Rectal smooth muscle tissue (tissue), 1 donor: ENCODE measurements at regions not wholly inside any gene's neighbourhood (a gene's known extent, or its start where the extent isn't known, plus 50 kb on each side); places are given as distances from the start of the nearest gene placed in this dataset.

ENCODE experiments used
- H3K27ac ChIP-seq: one replicate; pipeline ENCODE4 v1.7.0; 2013; ENCODE audit warnings: low read depth, low read length, inconsistent platforms
- H3K27me3 ChIP-seq: one replicate; pipeline ENCODE4 v1.7.0; 2013; ENCODE audit warnings: low read length; ENCODE audit not compliant: control insufficient read depth, insufficient read depth
- H3K36me3 ChIP-seq: one replicate; pipeline ENCODE4 v1.7.0; 2013; ENCODE audit warnings: low read length; ENCODE audit not compliant: control insufficient read depth, insufficient read depth
- H3K4me1 ChIP-seq: one replicate; pipeline ENCODE4 v1.7.0; 2013; ENCODE audit warnings: low read length; ENCODE audit not compliant: control insufficient read depth, insufficient read depth
- H3K4me3 ChIP-seq: one replicate; pipeline ENCODE4 v1.7.0; 2013; ENCODE audit warnings: low read length
- H3K9ac ChIP-seq: one replicate; pipeline ENCODE4 v1.7.0; 2013; ENCODE audit warnings: low read length

GRCh38 chr13:88592105-88592504 lies 920.9 kb downstream of the SLITRK5 start:
- Histone ChIP-seq H3K36me3 (no peaks in the 10 kb centered on the region), H3K9ac (no peak overlapping the region), H3K27me3 (no peaks in the 10 kb centered on the region), H3K27ac (no peak overlapping the region), H3K4me3 (no peak overlapping the region), H3K4me1 (no peaks in the 10 kb centered on the region)

- H3K36me3 ChIP-seq = no peaks in the 10 kb centered on the region
- H3K27me3 ChIP-seq = no peaks in the 10 kb centered on the region
- no peak overlapping the region for H3K9ac ChIP-seq
- no peaks in the 10 kb centered on the region for H3K4me1 ChIP-seq
- H3K27ac ChIP-seq = no peak overlapping the region
- H3K4me3 ChIP-seq = no peak overlapping the region
These were observed 930.8 kb downstream of the SLITRK5 start for GRCh38 chr13:88601949-88602348.

GRCh38 chr13:88602786-88603777 lies 931.9 kb downstream of the SLITRK5 start:
- Histone ChIP-seq H3K27ac (no peak overlapping the region), H3K27me3 (no peaks in the 10 kb centered on the region), H3K9ac (no peak overlapping the region), H3K36me3 (no peaks in the 10 kb centered on the region), H3K4me3 (no peak overlapping the region), H3K4me1 (no peaks in the 10 kb centered on the region)

GRCh38 chr13:88617176-88617575 lies 946.0 kb downstream of the SLITRK5 start:
- no peak overlapping the region for H3K4me3 ChIP-seq
- H3K27ac ChIP-seq = no peak overlapping the region
- no peaks in the 10 kb centered on the region for H3K27me3 ChIP-seq
- no peaks in the 10 kb centered on the region for H3K4me1 ChIP-seq
- H3K9ac ChIP-seq = no peak overlapping the region
- H3K36me3 ChIP-seq = no peaks in the 10 kb centered on the region

GRCh38 chr13:88622362-88622973 lies 951.3 kb downstream of the SLITRK5 start:
- no peaks in the 10 kb centered on the region for H3K36me3 ChIP-seq
- no peaks in the 10 kb centered on the region for H3K4me1 ChIP-seq

GRCh38 chr13:88623150-88623549 lies 952.0 kb downstream of the SLITRK5 start:
- H3K4me3 ChIP-seq = no peak overlapping the region
- no peaks in the 10 kb centered on the region for H3K36me3 ChIP-seq
- no peak overlapping the region for H3K27ac ChIP-seq
- H3K4me1 ChIP-seq = no peaks in the 10 kb centered on the region
- H3K27me3 ChIP-seq = no peaks in the 10 kb centered on the region
- no peak overlapping the region for H3K9ac ChIP-seq

More at GRCh38 chr13:88622362-88622973, 951.3 kb downstream of the SLITRK5 start:
- Histone ChIP-seq H3K27me3 (no peaks in the 10 kb centered on the region), H3K9ac (no peak overlapping the region), H3K27ac (no peak overlapping the region), H3K4me3 (no peak overlapping the region)

- Histone ChIP-seq H3K9ac (no peak overlapping the region), H3K36me3 (no peaks in the 10 kb centered on the region), H3K4me3 (no peak overlapping the region), H3K27me3 (no peaks in the 10 kb centered on the region), H3K27ac (no peak overlapping the region), H3K4me1 (no peaks in the 10 kb centered on the region)
These were observed 955.9 kb downstream of the SLITRK5 start for GRCh38 chr13:88627071-88627470.

GRCh38 chr13:88628882-88629281 lies 957.7 kb downstream of the SLITRK5 start:
- Histone ChIP-seq H3K4me1 (no peaks in the 10 kb centered on the region), H3K27me3 (no peaks in the 10 kb centered on the region), H3K27ac (no peak overlapping the region), H3K9ac (no peak overlapping the region), H3K36me3 (no peaks in the 10 kb centered on the region), H3K4me3 (no peak overlapping the region)

- no peak overlapping the region for H3K27ac ChIP-seq
- no peak overlapping the region for H3K9ac ChIP-seq
- no peaks in the 10 kb centered on the region for H3K4me1 ChIP-seq
- no peaks in the 10 kb centered on the region for H3K36me3 ChIP-seq
- H3K27me3 ChIP-seq = no peaks in the 10 kb centered on the region
- no peak overlapping the region for H3K4me3 ChIP-seq
These were observed 966.8 kb downstream of the SLITRK5 start for GRCh38 chr13:88637935-88638334.

GRCh38 chr13:88643233-88643632 lies 972.1 kb downstream of the SLITRK5 start:
- no peaks in the 10 kb centered on the region for H3K4me1 ChIP-seq
- H3K27me3 ChIP-seq = no peaks in the 10 kb centered on the region
- H3K9ac ChIP-seq = no peak overlapping the region
- no peak overlapping the region for H3K27ac ChIP-seq
- H3K36me3 ChIP-seq = no peaks in the 10 kb centered on the region
- H3K4me3 ChIP-seq = no peak overlapping the region

GRCh38 chr13:88648598-88649373 lies 977.6 kb downstream of the SLITRK5 start:
- H3K4me1 ChIP-seq = no peaks in the 10 kb centered on the region
- H3K36me3 ChIP-seq = no peaks in the 10 kb centered on the region
- no peak overlapping the region for H3K9ac ChIP-seq
- H3K4me3 ChIP-seq = no peak overlapping the region
- H3K27ac ChIP-seq = no peak overlapping the region
- no peaks in the 10 kb centered on the region for H3K27me3 ChIP-seq

- Histone ChIP-seq H3K36me3 (no peaks in the 10 kb centered on the region), H3K9ac (no peak overlapping the region), H3K27ac (no peak overlapping the region), H3K4me1 (no peaks in the 10 kb centered on the region), H3K27me3 (no peaks in the 10 kb centered on the region), H3K4me3 (no peak overlapping the region)
These were observed 978.7 kb downstream of the SLITRK5 start for GRCh38 chr13:88649855-88650254.
